Cardiac fibroblast (primary cell): ENCODE measurements at regions not wholly inside any gene's neighbourhood (a gene's known extent, or its start where the extent isn't known, plus 50 kb on each side); places are given as distances from the start of the nearest gene placed in this dataset.

ENCODE experiments used
- DNase-seq, 2 donors: peaks; one replicate each; pipeline versions ENCODE4 v3.0.0 to v3.0.0-alpha.2; 2010; ENCODE audit warnings: low read depth in 2 of 2
- H3K4me3 ChIP-seq, 2 donors: replicated peaks in 1 of 2; 1 replicate in 1 of 2; 2 replicates in 1 of 2; pipeline ENCODE4 v1.5.1; 2011; ENCODE audit warnings: low read depth in 2 of 2, low read length in 2 of 2, mild to moderate bottlenecking in 2 of 2, moderate library complexity in 1 of 2
- TF ChIP-seq, protein P1 (sequence below): IDR thresholded peaks from one replicate; pipeline ENCODE4 v1.5.1; 2011; ENCODE audit warnings: low read depth, mild to moderate bottlenecking, low read length, inconsistent platforms

DNA sequence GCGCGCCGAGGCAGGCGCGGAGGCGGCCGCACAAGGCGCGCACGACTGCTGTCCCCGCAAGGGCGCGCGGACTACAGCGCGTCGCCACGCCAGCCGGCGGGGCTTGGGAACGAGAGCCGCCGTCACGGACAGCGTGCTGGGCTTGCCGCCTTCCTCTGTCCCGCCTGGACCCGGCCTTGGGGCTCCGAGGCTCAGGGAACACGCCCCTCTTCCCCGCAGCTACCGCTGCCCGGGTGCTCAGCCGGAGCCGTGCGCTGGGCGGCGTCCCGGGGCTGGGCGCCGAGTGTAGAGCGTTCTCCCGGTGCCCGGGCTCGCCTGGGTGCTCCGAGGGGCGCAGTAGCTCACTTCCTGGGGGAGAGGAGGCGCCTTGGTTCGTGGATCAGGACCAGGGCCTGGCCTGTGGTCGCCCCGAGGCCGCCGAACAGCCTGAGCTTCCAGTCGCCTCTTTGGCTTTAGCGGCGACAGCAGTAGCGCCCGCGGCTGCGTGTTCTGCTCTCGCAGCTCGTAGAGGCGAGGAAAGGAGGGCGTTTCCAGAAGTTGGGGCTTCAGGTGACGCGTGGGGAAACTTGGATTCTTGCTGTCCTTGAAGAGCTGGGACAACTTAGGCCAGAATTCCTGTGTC is 226.7 kb upstream of the C2CD4B start:
- peak overlapping the region; percentile 98 for H3K4me3 ChIP-seq
- peak; percentile 60 to 65 for DNase-seq
- TF ChIP-seq, protein P1, sequence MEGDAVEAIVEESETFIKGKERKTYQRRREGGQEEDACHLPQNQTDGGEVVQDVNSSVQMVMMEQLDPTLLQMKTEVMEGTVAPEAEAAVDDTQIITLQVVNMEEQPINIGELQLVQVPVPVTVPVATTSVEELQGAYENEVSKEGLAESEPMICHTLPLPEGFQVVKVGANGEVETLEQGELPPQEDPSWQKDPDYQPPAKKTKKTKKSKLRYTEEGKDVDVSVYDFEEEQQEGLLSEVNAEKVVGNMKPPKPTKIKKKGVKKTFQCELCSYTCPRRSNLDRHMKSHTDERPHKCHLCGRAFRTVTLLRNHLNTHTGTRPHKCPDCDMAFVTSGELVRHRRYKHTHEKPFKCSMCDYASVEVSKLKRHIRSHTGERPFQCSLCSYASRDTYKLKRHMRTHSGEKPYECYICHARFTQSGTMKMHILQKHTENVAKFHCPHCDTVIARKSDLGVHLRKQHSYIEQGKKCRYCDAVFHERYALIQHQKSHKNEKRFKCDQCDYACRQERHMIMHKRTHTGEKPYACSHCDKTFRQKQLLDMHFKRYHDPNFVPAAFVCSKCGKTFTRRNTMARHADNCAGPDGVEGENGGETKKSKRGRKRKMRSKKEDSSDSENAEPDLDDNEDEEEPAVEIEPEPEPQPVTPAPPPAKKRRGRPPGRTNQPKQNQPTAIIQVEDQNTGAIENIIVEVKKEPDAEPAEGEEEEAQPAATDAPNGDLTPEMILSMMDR: no peak

DNA sequence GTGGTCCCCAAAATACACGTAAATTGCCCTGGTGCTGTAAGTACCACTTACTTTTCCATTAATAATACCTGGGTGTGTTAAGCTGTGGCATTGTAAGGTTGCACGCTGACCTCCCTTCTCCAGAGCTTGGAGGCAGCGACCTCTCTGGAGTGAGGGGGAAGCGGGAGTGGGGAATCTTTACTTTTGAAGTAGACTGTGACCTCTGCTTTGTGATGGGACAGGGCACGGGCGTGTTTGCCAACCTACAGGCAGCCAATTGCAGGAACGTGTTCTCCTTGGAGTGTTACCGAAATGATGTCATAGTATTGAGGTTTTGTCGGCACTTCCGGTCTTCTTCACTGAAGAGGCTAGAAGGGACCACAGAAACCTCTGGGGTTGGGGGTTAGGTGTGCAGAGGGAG is 227.3 kb upstream of the C2CD4B start:
- TF ChIP-seq, protein P1: no peak
- peak overlapping the region; percentile 98 for H3K4me3 ChIP-seq
- DNase-seq: peak; percentile 27 to 35

DNA sequence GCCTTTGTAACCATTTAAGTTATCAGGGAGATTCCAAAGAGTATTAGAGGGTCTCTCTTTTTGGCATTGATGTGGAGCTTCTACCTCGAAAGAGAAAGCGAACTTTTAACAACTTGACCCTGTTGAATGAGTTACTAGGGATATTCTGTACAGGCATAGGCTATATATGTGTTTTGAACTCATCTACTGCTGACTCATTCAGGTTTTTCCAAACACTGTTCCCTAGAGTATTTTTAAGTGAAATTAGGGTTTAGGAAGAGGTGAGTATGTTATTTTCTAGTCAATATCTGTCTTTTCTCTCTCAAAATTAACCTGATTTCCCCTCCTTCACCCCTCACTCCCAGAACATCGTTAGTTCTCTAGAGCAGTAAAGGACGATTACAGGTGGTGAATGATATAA is 228.1 kb upstream of the C2CD4B start:
- no peak overlapping the region for H3K4me3 ChIP-seq
- TF ChIP-seq, protein P1: no peak
- peak in 1 of 2 donors; percentile 53 for DNase-seq

DNA sequence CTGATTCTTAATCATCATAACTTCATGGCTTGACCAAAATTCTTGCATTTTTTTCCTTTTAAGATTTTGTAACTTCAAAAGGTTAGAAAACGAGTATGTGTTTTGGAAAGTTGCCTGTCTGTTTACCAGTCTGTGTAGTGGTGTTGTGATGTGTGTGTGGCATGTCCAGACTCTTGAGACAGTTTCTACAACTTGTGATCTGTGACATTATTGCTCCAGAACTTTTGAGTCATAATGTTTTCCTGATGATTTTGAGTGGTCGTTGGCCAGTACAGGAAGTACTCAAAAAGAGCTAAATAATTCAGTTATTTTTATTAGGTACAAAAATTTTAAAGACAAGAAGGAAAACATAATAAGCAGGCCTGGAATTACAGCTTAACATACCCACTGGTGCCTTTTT is 229.0 kb upstream of the C2CD4B start:
- peak; percentile 17 to 62 for DNase-seq
- TF ChIP-seq, protein P1: no peak
- H3K4me3 ChIP-seq: no peak overlapping the region

GRCh38 chr15:62400778-62401177 is 235.7 kb upstream of the C2CD4B start:
- TF ChIP-seq, protein P1: no peak
- no peak overlapping the region for H3K4me3 ChIP-seq
- no peak for DNase-seq

DNA sequence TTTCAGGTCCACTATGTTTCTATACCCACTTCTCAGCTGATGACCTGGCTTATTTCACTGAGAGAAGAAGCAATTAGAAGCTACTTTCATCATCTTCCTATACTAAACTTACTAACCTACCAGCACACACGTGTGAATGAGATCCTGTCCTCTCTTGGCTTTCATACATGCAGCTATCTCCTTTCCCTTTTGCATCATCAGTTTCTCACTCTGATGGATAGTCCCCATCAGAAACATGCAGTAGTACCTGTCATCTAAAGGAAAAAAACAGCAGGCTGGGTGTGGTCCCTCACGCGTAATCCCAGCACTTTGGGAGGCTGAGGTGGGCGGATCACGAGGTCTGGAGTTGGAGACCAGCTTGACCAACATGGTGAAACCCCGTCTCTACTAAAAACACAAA is 237.6 kb upstream of the C2CD4B start:
- no peak for DNase-seq
- TF ChIP-seq, protein P1: no peak
- H3K4me3 ChIP-seq: no peak overlapping the region
